IMR-90 (cell line): ENCODE measurements at regions not wholly inside any gene's neighbourhood (a gene's known extent, or its start where the extent isn't known, plus 50 kb on each side); places are given as distances from the start of the nearest gene placed in this dataset.

Source experiments
- ATAC-seq: fragments of 200-7000 bp; cut with Tn5 transposase; 2 replicates; pipeline ENCODE4 v1.9.1; 2020; ENCODE audit warnings: low read depth, mild to moderate bottlenecking, moderate library complexity
- BruUV-seq: library from RNA; stranded (reverse); fragments of 400-500 nt; replicated peaks from 2 replicates; lab custom pipeline; 2021; lab: Mats Ljungman, UMichigan
- CTCF ChIA-PET: fragments of 300-600 bp; formaldehyde crosslinking; extraction: SDS; loops from one replicate; lab custom pipeline; 2021; ENCODE audit warnings: antibody characterized with exemption; lab: Yijun Ruan, JAX
- POLR2A ChIA-PET: fragments of 300-600 bp; sonication (Branson Sonifier 250); formaldehyde crosslinking; loops from one replicate; lab custom pipeline; 2022; ENCODE audit warnings: antibody characterized with exemption; ENCODE audit not compliant: unreplicated experiment; lab: Charles Lee
- DNase-seq: peaks from one replicate; pipeline ENCODE4 v3.0.0; 2013
- H2AFZ ChIP-seq: replicated peaks from 2 replicates; pipeline ENCODE3; 2013; ENCODE audit warnings: low read length, mild to moderate bottlenecking; ENCODE audit not compliant: poor library complexity
- H2AK5ac ChIP-seq: 2 replicates; pipeline ENCODE4 v1.6.1; 2013; ENCODE audit warnings: low read depth, low read length, inconsistent platforms
- H2AK9ac ChIP-seq: replicated peaks from 2 replicates; pipeline ENCODE3; 2013; ENCODE audit warnings: mild to moderate bottlenecking, low read depth, low read length, moderate library complexity; ENCODE audit not compliant: poor library complexity
- H2BK120ac ChIP-seq: 2 replicates; pipeline ENCODE4 v1.6.1; 2013; ENCODE audit warnings: low read depth, low read length, inconsistent platforms
- H2BK15ac ChIP-seq: 3 replicates; pipeline ENCODE4 v1.6.1; 2013; ENCODE audit warnings: low read depth, low read length, inconsistent platforms
- H2BK20ac ChIP-seq: 2 replicates; pipeline ENCODE4 v1.6.1; 2013; ENCODE audit warnings: low read depth, mild to moderate bottlenecking, inconsistent platforms, low read length, moderate library complexity
- H2BK5ac ChIP-seq: 2 replicates; pipeline ENCODE4 v1.6.1; 2013; ENCODE audit warnings: mild to moderate bottlenecking, low read depth, low read length, inconsistent platforms; ENCODE audit not compliant: poor library complexity, severe bottlenecking
- H3K14ac ChIP-seq: replicated peaks from 2 replicates; pipeline ENCODE4 v1.6.1; 2013; ENCODE audit warnings: low read depth, low read length, inconsistent platforms
- H3K18ac ChIP-seq: 2 replicates; pipeline ENCODE4 v1.6.1; 2013; ENCODE audit warnings: low read depth, low read length, control low read depth
- H3K23ac ChIP-seq: 2 replicates; pipeline ENCODE4 v1.6.1; 2013; ENCODE audit warnings: low read depth, low read length, inconsistent platforms
- H3K27ac ChIP-seq: 2 replicates; pipeline ENCODE4 v1.5.1; 2013; ENCODE audit warnings: mild to moderate bottlenecking, control low read depth, low read length; ENCODE audit not compliant: insufficient read depth
- H3K27me3 ChIP-seq: 2 replicates; pipeline ENCODE4 v1.6.1; 2013; ENCODE audit warnings: low read length; ENCODE audit not compliant: control insufficient read depth, insufficient read depth
- H3K36me3 ChIP-seq: 2 replicates; pipeline ENCODE4 v1.6.1; 2013; ENCODE audit warnings: low read length, mixed read lengths; ENCODE audit not compliant: control insufficient read depth, insufficient read depth
- H3K4ac ChIP-seq: 2 replicates; pipeline ENCODE4 v1.6.1; 2013; ENCODE audit warnings: low read depth, low read length, inconsistent platforms
- H3K4me1 ChIP-seq: 2 replicates; pipeline ENCODE4 v1.6.1; 2013; ENCODE audit warnings: low read length, mixed read lengths; ENCODE audit not compliant: control insufficient read depth, insufficient read depth
- H3K4me2 ChIP-seq: 2 replicates; pipeline ENCODE4 v1.6.1; 2013; ENCODE audit warnings: low read depth, mild to moderate bottlenecking, control low read depth, low read length, moderate library complexity
- H3K4me3 ChIP-seq: 2 replicates; pipeline ENCODE4 v1.5.1; 2013; ENCODE audit warnings: low read depth, mild to moderate bottlenecking, control low read depth, low read length, moderate library complexity; ENCODE audit not compliant: insufficient read depth
- H3K56ac ChIP-seq: 2 replicates; pipeline ENCODE4 v1.6.1; 2013; ENCODE audit warnings: low read length, inconsistent platforms; ENCODE audit not compliant: insufficient read depth; ENCODE audit errors: extremely low read depth
- H3K79me1 ChIP-seq, 2 experiments: 2 replicates each; pipeline ENCODE4 v1.6.1; 2013; ENCODE audit warnings: low read length in 2 of 2, inconsistent platforms in 1 of 2, low read depth in 1 of 2
- H3K9ac ChIP-seq: 2 replicates; pipeline ENCODE4 v1.6.1; 2013; ENCODE audit warnings: low read depth, low read length, control low read depth
- H3K9me1 ChIP-seq: 2 replicates; pipeline ENCODE4 v1.6.1; 2013; ENCODE audit warnings: low read length, inconsistent platforms; ENCODE audit not compliant: insufficient read depth
- H3K9me3 ChIP-seq: 2 replicates; pipeline ENCODE4 v1.6.1; 2013; ENCODE audit warnings: low read length; ENCODE audit not compliant: control insufficient read depth, insufficient read depth
- H4K20me1 ChIP-seq: 2 replicates; pipeline ENCODE4 v1.6.1; 2013; ENCODE audit warnings: low read length, inconsistent platforms; ENCODE audit not compliant: insufficient read depth
- H4K5ac ChIP-seq: 2 replicates; pipeline ENCODE4 v1.6.1; 2013; ENCODE audit warnings: mild to moderate bottlenecking, low read depth, low read length, control low read depth
- H4K8ac ChIP-seq, 2 experiments: 2 replicates each; pipeline ENCODE4 v1.6.1; 2013; ENCODE audit warnings: low read depth in 2 of 2, low read length in 2 of 2, control low read depth in 1 of 2, inconsistent platforms in 1 of 2
- H4K91ac ChIP-seq: 2 replicates; pipeline ENCODE4 v1.6.1; 2013; ENCODE audit warnings: low read depth, low read length, inconsistent platforms; ENCODE audit not compliant: insufficient read depth
- BHLHE40 ChIP-seq: fragments of 150-350 bp; IDR thresholded peaks from 2 replicates; pipeline ENCODE4 v1.6.1; 2016; ENCODE audit warnings: mild to moderate bottlenecking, low read depth, low read length
- CTCF ChIP-seq: conservative IDR thresholded peaks from 2 replicates; pipeline ENCODE4 v1.5.1; 2012; ENCODE audit warnings: mild to moderate bottlenecking, low read depth, low read length, improper control_type of control experiment
- MAFK ChIP-seq: IDR thresholded peaks from 2 replicates; pipeline ENCODE4 v1.6.1; 2012; ENCODE audit warnings: low read depth, low read length, improper control_type of control experiment
- RAD21 ChIP-seq: IDR thresholded peaks from 2 replicates; pipeline ENCODE4 v1.6.1; 2012; ENCODE audit warnings: low read length, improper control_type of control experiment
- dilution Hi-C: fragments of 300-500 bp; cut with HindIII; formaldehyde crosslinking; loops from one replicate; pipeline ENCODE4 v1.14.3; 2018; ENCODE audit warnings: low sequenced_read_pairs; ENCODE audit not compliant: unreplicated experiment
- in situ Hi-C: fragments of 300-500 bp; cut with MboI; formaldehyde crosslinking; loops from 3 replicates; pipeline ENCODE4 v1.14.3; 2019; ENCODE audit warnings: low sequenced_read_pairs, inconsistent platforms, mixed read lengths
- intact Hi-C: fragments of 100-400 bp; cut with micrococcal nuclease; formaldehyde crosslinking; loops from 2 replicates; pipeline ENCODE4 v1.10.0; 2022

GRCh38 chr15:54915380-54915779, 281.4 kb downstream of the RSL24D1 start:
- TF ChIP-seq BHLHE40 (no peak), MAFK (peak; percentile 94), RAD21 (no peak), CTCF (no peak)
- CTCF ChIA-PET = no interaction called here
- no peak overlapping the region for H3K56ac ChIP-seq
- H4K5ac ChIP-seq = no peak overlapping the region
- dilution Hi-C loops (no loop called here), intact Hi-C loops (no loop called here), in situ Hi-C loops (loop anchor here (25.0 kb wide), 1 partner anchor 103 kb away; no protein-coding TSS in a partner anchor)
- no peak overlapping the region for H3K23ac ChIP-seq
- ATAC-seq (no peak), DNase-seq (no peak)
- H3K4me3 ChIP-seq = no peak overlapping the region
- H2BK120ac ChIP-seq = no peak overlapping the region
- no peak overlapping the region for H3K4me2 ChIP-seq
- H3K18ac ChIP-seq = no peak overlapping the region
- POLR2A ChIA-PET = no interaction called here
- no peak overlapping the region for H4K8ac ChIP-seq
- no peaks in the 10 kb centered on the region for H4K20me1 ChIP-seq
- H3K9me1 ChIP-seq = no peaks in the 10 kb centered on the region
- H2BK20ac ChIP-seq = no peak overlapping the region
- no peak overlapping the region for H3K4ac ChIP-seq
- no peaks in the 10 kb centered on the region for H3K79me1 ChIP-seq
- no peaks in the 10 kb centered on the region for H3K27me3 ChIP-seq
- no peak overlapping the region for H2AK5ac ChIP-seq
- H3K27ac ChIP-seq = no peak overlapping the region
- H3K4me1 ChIP-seq = no peaks in the 10 kb centered on the region
- H2AK9ac ChIP-seq = no peak overlapping the region
- no peak overlapping the region for H3K14ac ChIP-seq
- no peak overlapping the region for H3K9ac ChIP-seq
- H2BK5ac ChIP-seq = no peak overlapping the region
- peaks cover 7% of the 10 kb centered on the region for H3K9me3 ChIP-seq
- no peak overlapping the region for H4K91ac ChIP-seq
- no peak overlapping the region for H2BK15ac ChIP-seq
- H3K36me3 ChIP-seq = no peaks in the 10 kb centered on the region
- BruUV-seq = no TSS peak
- H2AFZ ChIP-seq = no peak overlapping the region
